ENCODE measurements at regions not wholly inside any gene's neighbourhood (a gene's known extent, or its start where the extent isn't known, plus 50 kb on each side); places are given as distances from the start of the nearest gene placed in this dataset.

- no peak overlapping the region for H3K4me3 Mint-ChIP-seq
- CTCF ChIA-PET = no interaction called here
- DNase-seq = no peak
- no peaks in the 10 kb centered on the region for H3K9me3 Mint-ChIP-seq
- no peaks in the 10 kb centered on the region for H3K4me1 Mint-ChIP-seq (ENCODE audit: low read depth)
- no peaks in the 10 kb centered on the region for H3K36me3 Mint-ChIP-seq (ENCODE audit: low read depth)
- intact Hi-C loops (cut with micrococcal nuclease) = no loop called here
- no peaks in the 10 kb centered on the region for H3K27me3 Mint-ChIP-seq (ENCODE audit: low read depth)
- no peak overlapping the region for H3K27ac Mint-ChIP-seq
Observed at GRCh38 chr20:11652128-11652527, 265.6 kb upstream of the BTBD3 start.

GRCh38 chr20:11654766-11655165 is 262.9 kb upstream of the BTBD3 start:
- H3K9me3 Mint-ChIP-seq = no peaks in the 10 kb centered on the region

GRCh38 chr20:11660673-11661072 is 257.0 kb upstream of the BTBD3 start:
- Mint-ChIP-seq H3K27me3 (ENCODE audit: low read depth) (no peaks in the 10 kb centered on the region), H3K36me3 (ENCODE audit: low read depth) (no peaks in the 10 kb centered on the region), H3K4me1 (ENCODE audit: low read depth) (no peaks in the 10 kb centered on the region), H3K4me3 (no peak overlapping the region), H3K9me3 (no peaks in the 10 kb centered on the region), H3K27ac (no peak overlapping the region)
- no peak for DNase-seq
- CTCF ChIA-PET = no interaction called here
- intact Hi-C loops (cut with micrococcal nuclease) = no loop called here

More at GRCh38 chr20:11654766-11655165, 262.9 kb upstream of the BTBD3 start:
- Mint-ChIP-seq H3K4me1 (ENCODE audit: low read depth) (no peaks in the 10 kb centered on the region), H3K36me3 (ENCODE audit: low read depth) (no peaks in the 10 kb centered on the region), H3K4me3 (no peak overlapping the region), H3K27ac (no peak overlapping the region), H3K27me3 (ENCODE audit: low read depth) (no peaks in the 10 kb centered on the region)
- CTCF ChIA-PET = no interaction called here
- intact Hi-C loops (cut with micrococcal nuclease) = no loop called here
- DNase-seq = no peak

GRCh38 chr20:11671015-11671511 is 246.6 kb upstream of the BTBD3 start:
- Mint-ChIP-seq H3K9me3 (no peaks in the 10 kb centered on the region), H3K27ac (no peak overlapping the region), H3K27me3 (ENCODE audit: low read depth) (no peaks in the 10 kb centered on the region), H3K4me3 (no peak overlapping the region), H3K4me1 (ENCODE audit: low read depth) (no peaks in the 10 kb centered on the region), H3K36me3 (ENCODE audit: low read depth) (no peaks in the 10 kb centered on the region)
- DNase-seq = no peak
- CTCF ChIA-PET = no interaction called here
- intact Hi-C loops (cut with micrococcal nuclease) = loop anchor here (10.0 kb wide), 1 partner anchor 1434 kb away; no protein-coding TSS in a partner anchor

GRCh38 chr20:11672959-11673358 is 244.7 kb upstream of the BTBD3 start:
- Mint-ChIP-seq H3K4me1 (ENCODE audit: low read depth) (no peaks in the 10 kb centered on the region), H3K36me3 (ENCODE audit: low read depth) (no peaks in the 10 kb centered on the region), H3K27ac (no peak overlapping the region), H3K27me3 (ENCODE audit: low read depth) (no peaks in the 10 kb centered on the region), H3K4me3 (no peak overlapping the region), H3K9me3 (no peaks in the 10 kb centered on the region)
- DNase-seq = no peak
- CTCF ChIA-PET = interaction anchor here (1.3 kb wide), 1 partner anchor 225 kb away, joined by 3 read pairs; no protein-coding TSS in a partner anchor
- intact Hi-C loops (cut with micrococcal nuclease) = loop anchor here (10.0 kb wide), 1 partner anchor 1432 kb away; no protein-coding TSS in a partner anchor

GRCh38 chr20:11675920-11676629 is 241.6 kb upstream of the BTBD3 start:
- CTCF ChIA-PET = no interaction called here

GRCh38 chr20:11676630-11677287 is 240.9 kb upstream of the BTBD3 start:
- peak; percentile 19 for DNase-seq
- intact Hi-C loops (cut with micrococcal nuclease) = loop anchor here (5.0 to 10.0 kb wide), 2 partner anchors 336 to 1428 kb away; no protein-coding TSS in a partner anchor
- Mint-ChIP-seq H3K27ac (no peak overlapping the region), H3K27me3 (ENCODE audit: low read depth) (no peaks in the 10 kb centered on the region), H3K36me3 (ENCODE audit: low read depth) (no peaks in the 10 kb centered on the region), H3K4me1 (ENCODE audit: low read depth) (no peaks in the 10 kb centered on the region), H3K4me3 (no peak overlapping the region), H3K9me3 (no peaks in the 10 kb centered on the region)
- CTCF ChIA-PET = no interaction called here

More at GRCh38 chr20:11675920-11676629, 241.6 kb upstream of the BTBD3 start:
- H3K36me3 Mint-ChIP-seq (ENCODE audit: low read depth) = no peaks in the 10 kb centered on the region
- no peak for DNase-seq
- no peaks in the 10 kb centered on the region for H3K4me1 Mint-ChIP-seq (ENCODE audit: low read depth)
- no peak overlapping the region for H3K4me3 Mint-ChIP-seq
- no peaks in the 10 kb centered on the region for H3K9me3 Mint-ChIP-seq
- H3K27ac Mint-ChIP-seq = no peak overlapping the region
- intact Hi-C loops (cut with micrococcal nuclease) = loop anchor here (5.0 to 10.0 kb wide), 2 partner anchors 336 to 1429 kb away; no protein-coding TSS in a partner anchor
- no peaks in the 10 kb centered on the region for H3K27me3 Mint-ChIP-seq (ENCODE audit: low read depth)

GRCh38 chr20:11677428-11677827 is 240.3 kb upstream of the BTBD3 start:
- Mint-ChIP-seq H3K9me3 (no peaks in the 10 kb centered on the region), H3K4me1 (ENCODE audit: low read depth) (no peaks in the 10 kb centered on the region), H3K36me3 (ENCODE audit: low read depth) (no peaks in the 10 kb centered on the region), H3K27me3 (ENCODE audit: low read depth) (no peaks in the 10 kb centered on the region), H3K27ac (no peak overlapping the region), H3K4me3 (no peak overlapping the region)
- CTCF ChIA-PET = no interaction called here
- no peak for DNase-seq
- intact Hi-C loops (cut with micrococcal nuclease) = loop anchor here (5.0 to 10.0 kb wide), 2 partner anchors 335 to 1427 kb away; no protein-coding TSS in a partner anchor

GRCh38 chr20:11677836-11678235 is 239.9 kb upstream of the BTBD3 start:
- DNase-seq = no peak
- intact Hi-C loops (cut with micrococcal nuclease) = loop anchor here (5.0 to 10.0 kb wide), 2 partner anchors 334 to 1427 kb away; no protein-coding TSS in a partner anchor
- CTCF ChIA-PET = no interaction called here
- Mint-ChIP-seq H3K36me3 (ENCODE audit: low read depth) (no peaks in the 10 kb centered on the region), H3K4me1 (ENCODE audit: low read depth) (no peaks in the 10 kb centered on the region), H3K4me3 (no peak overlapping the region), H3K9me3 (no peaks in the 10 kb centered on the region), H3K27me3 (ENCODE audit: low read depth) (no peaks in the 10 kb centered on the region), H3K27ac (no peak overlapping the region)

- H3K4me1 Mint-ChIP-seq (ENCODE audit: low read depth) = no peaks in the 10 kb centered on the region
- no peak for DNase-seq
- H3K4me3 Mint-ChIP-seq = no peak overlapping the region
- H3K27me3 Mint-ChIP-seq (ENCODE audit: low read depth) = peaks cover 17% of the 10 kb centered on the region
- H3K36me3 Mint-ChIP-seq (ENCODE audit: low read depth) = peaks cover 1% of the 10 kb centered on the region
- H3K27ac Mint-ChIP-seq = no peak overlapping the region
- intact Hi-C loops (cut with micrococcal nuclease) = no loop called here
- no peaks in the 10 kb centered on the region for H3K9me3 Mint-ChIP-seq
- CTCF ChIA-PET = no interaction called here
Observed at GRCh38 chr20:11682285-11682684, 235.4 kb upstream of the BTBD3 start.

- CTCF ChIA-PET = no interaction called here
- intact Hi-C loops (cut with micrococcal nuclease) = no loop called here
- Mint-ChIP-seq H3K9me3 (peaks cover 2% of the 10 kb centered on the region), H3K4me3 (no peak overlapping the region), H3K4me1 (ENCODE audit: low read depth) (no peaks in the 10 kb centered on the region), H3K27ac (no peak overlapping the region), H3K27me3 (ENCODE audit: low read depth) (peaks cover 21% of the 10 kb centered on the region), H3K36me3 (ENCODE audit: low read depth) (peaks cover 1% of the 10 kb centered on the region)
- no peak for DNase-seq
Observed at GRCh38 chr20:11686195-11686594, 231.5 kb upstream of the BTBD3 start.

GRCh38 chr20:11686820-11687543 is 230.7 kb upstream of the BTBD3 start:
- CTCF ChIA-PET = no interaction called here
- no peak overlapping the region for H3K27ac Mint-ChIP-seq
- no peak overlapping the region for H3K4me3 Mint-ChIP-seq
- H3K36me3 Mint-ChIP-seq (ENCODE audit: low read depth) = peaks cover 1% of the 10 kb centered on the region
- H3K27me3 Mint-ChIP-seq (ENCODE audit: low read depth) = peaks cover 21% of the 10 kb centered on the region
- H3K9me3 Mint-ChIP-seq = peaks cover 2% of the 10 kb centered on the region
- intact Hi-C loops (cut with micrococcal nuclease) = no loop called here
- H3K4me1 Mint-ChIP-seq (ENCODE audit: low read depth) = no peaks in the 10 kb centered on the region
- DNase-seq = no peak

Measured in activated naive CD4-positive, alpha-beta T cell treated with anti-CD3 and anti-CD28 coated beads for 36 hours (primary cell).